Prostate gland (tissue), 2 donors: ENCODE measurements at regions not wholly inside any gene's neighbourhood (a gene's known extent, or its start where the extent isn't known, plus 50 kb on each side); places are given as distances from the start of the nearest gene placed in this dataset.

Source experiments
- POLR2A ChIP-seq: fragments of 450-650 bp; IDR thresholded peaks from one replicate; pipeline ENCODE4 v1.6.1; 2016; ENCODE audit warnings: antibody characterized with exemption, mild to moderate bottlenecking
- TF ChIP-seq, protein P1 (sequence below), 4 experiments: fragments of 200-600 bp in 2 of 4; fragments of 450-650 bp in 2 of 4; sonication (generic) in 2 of 4; IDR thresholded peaks; 1 replicate in 3 of 4; 2 replicates in 1 of 4; pipeline ENCODE4 v1.5.1; 2016 to 2019; ENCODE audit warnings: antibody characterized with exemption in 4 of 4, mild to moderate bottlenecking in 2 of 4, moderate library complexity in 2 of 4

DNA sequence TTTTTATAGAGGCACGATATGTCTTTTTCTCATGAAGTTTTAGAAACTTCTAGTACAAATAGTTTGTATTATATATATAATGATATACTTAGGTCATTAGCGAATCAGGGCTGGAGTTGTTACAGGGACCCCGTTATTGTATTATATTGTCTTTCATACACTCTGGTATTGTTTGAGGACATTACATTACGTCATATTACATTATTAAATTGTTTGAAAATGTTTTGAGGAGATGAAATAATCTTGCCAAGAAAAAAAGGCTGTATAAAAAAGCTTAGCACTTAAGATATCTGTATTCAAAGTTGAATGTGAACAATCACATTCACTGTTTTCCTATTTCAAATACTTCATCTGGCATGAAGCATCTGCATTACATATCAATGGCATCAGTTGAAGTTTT lies 239.6 kb upstream of the ASCC3 start:
- TF ChIP-seq, protein P1, sequence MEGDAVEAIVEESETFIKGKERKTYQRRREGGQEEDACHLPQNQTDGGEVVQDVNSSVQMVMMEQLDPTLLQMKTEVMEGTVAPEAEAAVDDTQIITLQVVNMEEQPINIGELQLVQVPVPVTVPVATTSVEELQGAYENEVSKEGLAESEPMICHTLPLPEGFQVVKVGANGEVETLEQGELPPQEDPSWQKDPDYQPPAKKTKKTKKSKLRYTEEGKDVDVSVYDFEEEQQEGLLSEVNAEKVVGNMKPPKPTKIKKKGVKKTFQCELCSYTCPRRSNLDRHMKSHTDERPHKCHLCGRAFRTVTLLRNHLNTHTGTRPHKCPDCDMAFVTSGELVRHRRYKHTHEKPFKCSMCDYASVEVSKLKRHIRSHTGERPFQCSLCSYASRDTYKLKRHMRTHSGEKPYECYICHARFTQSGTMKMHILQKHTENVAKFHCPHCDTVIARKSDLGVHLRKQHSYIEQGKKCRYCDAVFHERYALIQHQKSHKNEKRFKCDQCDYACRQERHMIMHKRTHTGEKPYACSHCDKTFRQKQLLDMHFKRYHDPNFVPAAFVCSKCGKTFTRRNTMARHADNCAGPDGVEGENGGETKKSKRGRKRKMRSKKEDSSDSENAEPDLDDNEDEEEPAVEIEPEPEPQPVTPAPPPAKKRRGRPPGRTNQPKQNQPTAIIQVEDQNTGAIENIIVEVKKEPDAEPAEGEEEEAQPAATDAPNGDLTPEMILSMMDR (IDR thresholded peaks at IDR 0.05), result no peak
- TF ChIP-seq POLR2A, result no peak
